IPS-18a (cell line): ENCODE measurements at regions not wholly inside any gene's neighbourhood (a gene's known extent, or its start where the extent isn't known, plus 50 kb on each side); places are given as distances from the start of the nearest gene placed in this dataset.
"Not testable (repeated sequence)": the region's sequence is repeated elsewhere in the genome, so short reads cannot be mapped to it uniquely, and the experiment has no call there.

Experiments used
- H3K27ac ChIP-seq: one replicate; pipeline ENCODE4 v1.5.1; 2013; ENCODE audit warnings: low read length
- H3K27me3 ChIP-seq: one replicate; pipeline ENCODE4 v1.6.1; 2013; ENCODE audit warnings: mild to moderate bottlenecking, low read length; ENCODE audit not compliant: control insufficient read depth, insufficient read depth
- H3K36me3 ChIP-seq: one replicate; pipeline ENCODE4 v1.6.1; 2013; ENCODE audit warnings: low read depth, low read length; ENCODE audit not compliant: control insufficient read depth
- H3K4me1 ChIP-seq: one replicate; pipeline ENCODE4 v1.6.1; 2013; ENCODE audit warnings: low read depth, low read length; ENCODE audit not compliant: control insufficient read depth
- H3K4me3 ChIP-seq: one replicate; pipeline ENCODE4 v1.5.1; 2013; ENCODE audit warnings: low read length
- H3K9ac ChIP-seq: one replicate; pipeline ENCODE4 v1.6.1; 2013; ENCODE audit warnings: mild to moderate bottlenecking, low read length, moderate library complexity
- H3K9me3 ChIP-seq: one replicate; pipeline ENCODE4 v1.6.1; 2013; ENCODE audit warnings: low read depth, low read length; ENCODE audit not compliant: control insufficient read depth

GRCh38 chr1:118381197-118381869 is 196.3 kb upstream of the SPAG17 start:
- no peak overlapping the region for H3K27ac ChIP-seq
- no peak overlapping the region for H3K9ac ChIP-seq
- H3K4me3 ChIP-seq: no peak overlapping the region
- no peaks in the 10 kb centered on the region for H3K36me3 ChIP-seq
- peaks cover 5% of the 10 kb centered on the region for H3K9me3 ChIP-seq
- H3K4me1 ChIP-seq: no peaks in the 10 kb centered on the region
- H3K27me3 ChIP-seq: no peaks in the 10 kb centered on the region

- not testable (repeated sequence) for H3K27ac ChIP-seq, H3K27me3 ChIP-seq, H3K36me3 ChIP-seq, H3K9ac ChIP-seq, H3K4me1 ChIP-seq, H3K4me3 ChIP-seq, H3K9me3 ChIP-seq
Measured at GRCh38 chr1:118377183-118377582, 192.2 kb upstream of the SPAG17 start.

GRCh38 chr1:118371612-118372011 is 186.6 kb upstream of the SPAG17 start:
- Histone ChIP-seq H3K4me1 (peaks cover 8% of the 10 kb centered on the region), H3K27ac (no peak overlapping the region), H3K9me3 (peaks cover 8% of the 10 kb centered on the region)

DNA sequence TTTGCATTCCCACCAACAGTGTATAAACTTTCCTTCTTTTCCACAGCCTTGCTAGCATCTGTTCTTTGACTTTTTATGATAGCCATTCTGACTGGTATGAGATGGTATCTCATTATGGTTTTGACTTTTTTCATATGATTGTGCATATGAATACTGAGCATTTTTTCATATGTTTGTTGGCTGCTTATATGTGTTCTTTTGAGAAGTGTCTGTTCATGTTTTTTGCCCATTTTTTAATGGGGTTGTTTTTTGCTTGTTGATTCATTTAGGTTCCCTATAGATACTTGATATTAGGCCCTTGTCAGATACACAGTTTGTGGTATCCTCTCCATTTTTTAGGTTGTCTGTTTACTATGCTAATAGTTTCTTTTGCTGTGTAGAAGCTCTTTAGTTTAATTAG is 185.8 kb upstream of the SPAG17 start:
- Histone ChIP-seq H3K9me3 (peaks cover 8% of the 10 kb centered on the region), H3K27me3 (no peaks in the 10 kb centered on the region), H3K4me1 (peaks cover 8% of the 10 kb centered on the region), H3K27ac (no peak overlapping the region), H3K4me3 (no peak overlapping the region), H3K9ac (no peak overlapping the region), H3K36me3 (no peaks in the 10 kb centered on the region)

More at GRCh38 chr1:118371612-118372011, 186.6 kb upstream of the SPAG17 start:
- Histone ChIP-seq H3K36me3 (no peaks in the 10 kb centered on the region), H3K27me3 (no peaks in the 10 kb centered on the region), H3K9ac (no peak overlapping the region), H3K4me3 (no peak overlapping the region)

GRCh38 chr1:118366286-118366685 is 181.3 kb upstream of the SPAG17 start:
- H3K27ac ChIP-seq: no peak overlapping the region
- H3K36me3 ChIP-seq: no peaks in the 10 kb centered on the region
- peaks cover 16% of the 10 kb centered on the region for H3K9me3 ChIP-seq
- no peak overlapping the region for H3K9ac ChIP-seq
- H3K27me3 ChIP-seq: no peaks in the 10 kb centered on the region
- H3K4me1 ChIP-seq: peaks cover 8% of the 10 kb centered on the region
- no peak overlapping the region for H3K4me3 ChIP-seq

GRCh38 chr1:118364882-118365281 is 179.9 kb upstream of the SPAG17 start:
- H3K36me3 ChIP-seq: no peaks in the 10 kb centered on the region
- H3K4me3 ChIP-seq: no peak overlapping the region
- peaks cover 8% of the 10 kb centered on the region for H3K9me3 ChIP-seq
- no peak overlapping the region for H3K9ac ChIP-seq
- H3K27me3 ChIP-seq: no peaks in the 10 kb centered on the region
- H3K4me1 ChIP-seq: peaks cover 8% of the 10 kb centered on the region
- no peak overlapping the region for H3K27ac ChIP-seq

- Histone ChIP-seq H3K27ac (no peak overlapping the region), H3K9me3 (peaks cover 8% of the 10 kb centered on the region), H3K27me3 (no peaks in the 10 kb centered on the region), H3K9ac (no peak overlapping the region), H3K36me3 (no peaks in the 10 kb centered on the region), H3K4me3 (no peak overlapping the region), H3K4me1 (peaks cover 8% of the 10 kb centered on the region)
Measured at GRCh38 chr1:118363396-118363795, 178.4 kb upstream of the SPAG17 start.

DNA sequence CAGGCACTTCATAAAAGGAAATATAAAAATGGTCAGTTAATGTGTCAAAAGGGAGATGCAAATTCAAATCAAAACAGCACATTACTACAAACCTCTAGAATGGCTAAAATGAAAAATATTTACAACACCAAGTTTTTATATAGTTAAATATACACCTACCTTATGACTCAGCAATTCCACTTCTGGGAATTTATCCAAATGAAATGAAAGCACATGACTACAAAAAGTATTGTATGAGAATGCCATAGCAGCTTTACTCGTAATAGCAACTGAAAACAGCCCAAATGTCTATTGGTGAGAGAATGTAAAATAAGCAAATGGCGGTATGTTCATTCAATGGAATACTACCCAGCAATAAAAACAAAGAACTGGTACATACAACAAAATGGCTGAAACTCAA is 175.8 kb upstream of the SPAG17 start:
- no peaks in the 10 kb centered on the region for H3K36me3 ChIP-seq
- H3K27ac ChIP-seq: no peak overlapping the region
- peaks cover 8% of the 10 kb centered on the region for H3K9me3 ChIP-seq
- H3K9ac ChIP-seq: no peak overlapping the region
- no peaks in the 10 kb centered on the region for H3K27me3 ChIP-seq
- no peak overlapping the region for H3K4me3 ChIP-seq
- no peaks in the 10 kb centered on the region for H3K4me1 ChIP-seq

DNA sequence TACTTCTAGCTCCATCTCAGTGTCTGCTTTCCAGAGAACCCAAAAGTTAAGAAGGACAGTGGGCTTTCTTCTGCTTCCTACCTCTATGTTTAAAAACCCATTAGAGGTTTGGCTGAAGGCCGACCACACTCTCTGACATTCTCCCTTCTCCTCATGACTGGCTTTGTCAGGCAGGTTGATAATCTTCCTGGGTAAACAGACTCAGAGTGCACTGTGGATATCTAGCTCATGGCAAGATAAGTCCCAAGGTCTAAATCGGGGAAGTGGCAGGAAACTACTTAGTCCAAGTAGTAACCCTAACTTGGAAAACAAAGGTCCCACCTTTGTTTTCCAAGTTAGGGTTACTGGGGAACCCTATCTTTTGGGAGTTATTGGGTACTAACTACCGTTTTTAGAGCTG is 161.9 kb upstream of the SPAG17 start:
- no peaks in the 10 kb centered on the region for H3K27me3 ChIP-seq
- no peak overlapping the region for H3K9ac ChIP-seq
- H3K27ac ChIP-seq: no peak overlapping the region
- no peaks in the 10 kb centered on the region for H3K4me1 ChIP-seq
- no peak overlapping the region for H3K4me3 ChIP-seq
- no peaks in the 10 kb centered on the region for H3K36me3 ChIP-seq
- H3K9me3 ChIP-seq: no peaks in the 10 kb centered on the region

GRCh38 chr1:118340928-118341910 is 156.2 kb upstream of the SPAG17 start:
- H3K27me3 ChIP-seq: no peaks in the 10 kb centered on the region
- H3K36me3 ChIP-seq: no peaks in the 10 kb centered on the region
- no peak overlapping the region for H3K9ac ChIP-seq
- no peaks in the 10 kb centered on the region for H3K9me3 ChIP-seq
- no peak overlapping the region for H3K4me3 ChIP-seq
- no peak overlapping the region for H3K27ac ChIP-seq
- no peaks in the 10 kb centered on the region for H3K4me1 ChIP-seq

GRCh38 chr1:118339400-118340124 is 154.5 kb upstream of the SPAG17 start:
- no peaks in the 10 kb centered on the region for H3K27me3 ChIP-seq
- H3K4me1 ChIP-seq: peaks cover 16% of the 10 kb centered on the region
- H3K9me3 ChIP-seq: no peaks in the 10 kb centered on the region
- no peak overlapping the region for H3K9ac ChIP-seq
- no peak overlapping the region for H3K4me3 ChIP-seq
- no peak overlapping the region for H3K27ac ChIP-seq
- H3K36me3 ChIP-seq: no peaks in the 10 kb centered on the region
